NCI-H128 (cell line): ENCODE measurements at regions not wholly inside any gene's neighbourhood (a gene's known extent, or its start where the extent isn't known, plus 50 kb on each side); places are given as distances from the start of the nearest gene placed in this dataset.

Source experiments
- DNase-seq: peaks from one replicate; lab custom pipeline; 2025; ENCODE audit not compliant: unreplicated experiment; lab: John Stamatoyannopoulos, UW

DNA sequence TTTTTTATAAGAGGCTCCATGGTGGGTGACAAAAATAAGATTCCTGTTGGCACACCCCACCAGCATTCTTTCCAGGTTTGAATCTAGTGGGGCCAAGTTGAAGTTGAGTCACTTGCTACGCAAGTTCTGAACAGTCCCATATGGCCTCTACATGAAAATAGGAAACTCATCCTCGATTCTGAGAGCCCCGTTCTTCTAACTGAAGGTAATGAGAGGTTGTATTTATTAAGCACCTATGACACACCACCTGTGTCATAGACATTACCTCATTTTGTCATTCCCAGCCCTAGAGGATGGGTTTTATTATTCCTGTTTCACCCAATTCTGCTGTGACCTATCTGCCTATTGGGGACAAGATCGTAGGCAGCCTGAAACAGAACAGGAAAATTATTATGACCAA is 131.7 kb downstream of the ACTL7B start:
- DNase-seq, result no peak

- DNase-seq, result no peak
Measured at GRCh38 chr9:108722396-108722795, 133.4 kb downstream of the ACTL7B start.

DNA sequence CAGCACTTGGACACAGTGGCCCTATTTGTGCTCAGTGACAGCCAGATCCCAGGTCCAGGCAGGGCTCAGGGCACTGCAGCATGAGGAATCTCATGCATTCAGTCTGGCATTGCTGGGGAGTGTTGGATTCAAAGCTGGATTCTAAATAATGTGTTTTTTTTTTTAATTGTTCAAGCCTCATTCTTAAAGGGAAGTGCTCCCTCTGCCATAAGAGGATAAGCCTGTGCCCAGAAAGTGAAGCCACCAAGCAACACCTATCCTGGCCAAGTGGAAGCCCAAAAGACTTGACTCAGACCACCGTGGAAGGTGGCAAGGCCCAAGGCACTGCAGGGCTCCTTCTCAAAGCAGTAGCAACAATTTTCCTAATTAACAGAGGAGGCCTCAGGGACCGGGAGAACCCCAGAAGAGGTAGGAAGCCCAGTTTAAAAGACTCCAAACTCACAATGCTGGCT is 135.6 kb downstream of the ACTL7B start:
- no peak for DNase-seq

- DNase-seq, result no peak
Measured at GRCh38 chr9:108710424-108710823, 145.4 kb downstream of the ACTL7B start.

GRCh38 chr9:108709997-108710396 is 145.8 kb downstream of the ACTL7B start:
- DNase-seq, result no peak

- no peak for DNase-seq
Measured at GRCh38 chr9:108709126-108709525, 146.7 kb downstream of the ACTL7B start.

GRCh38 chr9:108708448-108708847 is 147.3 kb downstream of the ACTL7B start:
- DNase-seq, result no peak

GRCh38 chr9:108707120-108707519 is 148.7 kb downstream of the ACTL7B start:
- DNase-seq, result no peak

- no peak for DNase-seq
Measured at GRCh38 chr9:108704156-108704852, 151.5 kb downstream of the ACTL7B start.

- DNase-seq, result peak; percentile 15
Measured at GRCh38 chr9:108703429-108703828, 152.4 kb downstream of the ACTL7B start.

DNA sequence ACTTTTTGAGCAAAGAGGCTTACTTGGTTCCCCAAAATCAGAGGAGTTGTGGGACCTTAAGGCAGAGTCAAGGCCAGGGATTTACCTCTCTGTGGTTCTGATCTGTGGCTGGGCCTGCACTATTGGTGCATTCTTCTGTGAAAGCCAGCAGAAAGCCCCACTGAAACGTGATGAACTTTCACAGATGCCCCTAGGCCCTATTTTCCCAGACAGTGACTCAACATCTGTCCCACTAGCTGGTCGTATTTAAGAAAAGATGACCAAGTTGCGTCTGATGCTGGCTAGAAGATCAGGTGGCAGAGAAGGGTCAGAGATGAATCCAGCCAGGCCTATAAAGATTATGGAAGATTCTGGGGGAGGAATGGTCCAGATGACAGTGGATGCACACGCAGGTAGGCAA is 153.1 kb downstream of the ACTL7B start:
- DNase-seq, result no peak

GRCh38 chr9:108698801-108699200 is 157.0 kb downstream of the ACTL7B start:
- DNase-seq, result no peak

- DNase-seq, result no peak
Measured at GRCh38 chr9:108698231-108698630, 157.6 kb downstream of the ACTL7B start.

DNA sequence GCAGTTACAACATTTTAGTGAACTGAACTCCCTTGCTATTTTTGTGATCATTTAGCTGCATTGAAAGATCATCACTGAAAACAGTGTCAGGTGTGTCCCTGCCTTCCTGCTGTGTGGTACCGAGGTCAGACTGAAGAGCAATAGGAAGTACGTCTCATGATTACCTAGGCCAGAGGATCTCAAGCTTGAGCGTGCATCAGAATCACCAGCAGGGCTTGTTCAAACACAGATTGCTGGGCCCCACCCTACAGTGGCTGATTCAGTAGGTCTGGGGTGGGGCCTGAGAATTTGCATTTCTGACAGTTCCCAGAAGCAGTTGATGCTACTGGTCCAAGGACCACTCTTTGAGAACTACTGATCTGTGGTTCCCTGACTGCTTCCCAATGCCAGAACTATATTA is 159.6 kb downstream of the ACTL7B start:
- DNase-seq, result no peak

DNA sequence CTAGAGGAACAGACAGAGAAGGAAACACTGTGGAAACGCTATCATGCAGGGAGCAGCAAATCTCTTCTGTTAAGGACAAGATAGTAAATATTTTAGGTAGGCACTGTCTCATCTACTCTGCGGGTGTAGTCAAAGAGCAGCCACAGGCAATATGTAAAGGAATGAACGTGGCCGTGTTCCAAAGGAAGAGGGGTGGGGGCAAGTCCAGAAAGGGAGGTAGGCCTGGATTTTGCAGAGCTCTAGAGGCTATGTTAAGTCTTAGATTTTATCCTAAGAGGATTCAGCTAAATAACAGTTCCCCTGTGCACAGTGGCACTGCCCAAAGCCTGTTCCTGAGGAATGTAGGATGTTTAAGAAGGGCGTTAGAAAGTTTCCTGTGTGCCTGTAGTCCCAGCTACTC is 161.6 kb downstream of the ACTL7B start:
- no peak for DNase-seq

GRCh38 chr9:108691614-108692013 is 164.2 kb downstream of the ACTL7B start:
- no peak for DNase-seq

DNA sequence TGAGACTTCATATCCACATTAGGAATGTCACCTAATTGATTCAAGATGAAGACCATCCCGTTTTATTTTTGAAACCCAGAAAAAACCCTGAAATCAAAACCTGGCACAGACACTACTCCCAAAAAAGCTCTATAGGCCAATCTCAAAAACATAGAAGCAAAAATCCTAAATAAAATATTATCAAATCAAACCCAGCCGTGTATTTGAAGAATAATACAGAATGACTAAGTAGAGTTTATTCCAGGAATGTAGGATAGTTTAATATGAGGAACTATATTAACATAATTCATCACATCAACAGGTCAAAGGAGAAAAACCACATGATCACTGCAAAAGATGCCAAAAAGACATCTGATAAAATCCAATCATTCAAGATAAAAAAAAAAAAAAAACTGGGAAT is 167.1 kb downstream of the ACTL7B start:
- no peak for DNase-seq

- no peak for DNase-seq
Measured at GRCh38 chr9:108688051-108688450, 167.7 kb downstream of the ACTL7B start.

GRCh38 chr9:108687006-108687987 is 168.5 kb downstream of the ACTL7B start:
- DNase-seq, result no peak

- DNase-seq, result no peak
Measured at GRCh38 chr9:108684288-108685025, 171.3 kb downstream of the ACTL7B start.

DNA sequence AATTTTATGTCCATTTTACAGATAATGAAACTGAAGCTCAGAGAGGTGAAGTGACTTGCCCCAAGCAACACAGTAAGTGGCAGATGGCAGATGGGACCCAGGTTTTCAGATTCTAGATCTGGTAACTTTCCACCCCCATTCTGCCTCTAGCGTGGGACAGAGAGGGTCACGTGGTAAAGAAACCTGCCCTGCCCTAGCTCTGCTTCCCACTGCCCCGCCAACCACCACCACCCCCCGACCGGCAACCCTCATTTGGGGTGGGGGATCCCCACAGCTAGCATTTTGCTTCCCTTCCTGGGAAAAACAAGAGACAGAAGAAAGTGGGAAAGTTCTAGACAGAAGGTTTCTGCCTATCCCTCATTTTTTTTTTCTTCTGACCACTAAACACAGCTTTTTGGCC is 172.5 kb downstream of the ACTL7B start:
- no peak for DNase-seq
